Spinal cord (tissue), 9 donors: ENCODE measurements at regions not wholly inside any gene's neighbourhood (a gene's known extent, or its start where the extent isn't known, plus 50 kb on each side); places are given as distances from the start of the nearest gene placed in this dataset.
"Not testable (repeated sequence)": the region's sequence is repeated elsewhere in the genome, so short reads cannot be mapped to it uniquely, and the experiment has no call there.

ENCODE experiments used
- DNase-seq, 6 donors: peaks; one replicate each; pipeline versions ENCODE4 v3.0.0 to v3.0.0-alpha.2; 2013 to 2015; ENCODE audit warnings: low spot score in 6 of 6, low read depth in 4 of 6
- H3K27ac ChIP-seq: one replicate; pipeline ENCODE4 v1.5.1; 2013; ENCODE audit warnings: low read depth, low read length, control low read depth
- H3K27me3 ChIP-seq: one replicate; pipeline ENCODE4 v1.6.1; 2013; ENCODE audit warnings: low read length; ENCODE audit not compliant: control insufficient read depth, insufficient read depth
- H3K36me3 ChIP-seq: one replicate; pipeline ENCODE4 v1.6.1; 2013; ENCODE audit warnings: low read length; ENCODE audit not compliant: control insufficient read depth, insufficient read depth
- H3K4me1 ChIP-seq: one replicate; pipeline ENCODE4 v1.6.1; 2013; ENCODE audit warnings: low read length; ENCODE audit not compliant: control insufficient read depth, insufficient read depth
- H3K4me3 ChIP-seq: one replicate; pipeline ENCODE4 v1.5.1; 2013; ENCODE audit warnings: low read depth, low read length, control low read depth
- H3K9me3 ChIP-seq: one replicate; pipeline ENCODE4 v1.6.1; 2013; ENCODE audit warnings: low read length; ENCODE audit not compliant: control insufficient read depth, insufficient read depth
- WGBS: methylation state at CpG from one replicate; pipeline ENCODE4 v1.1.5; 2013; ENCODE audit warnings: missing lambda C conversion rate; ENCODE audit not compliant: insufficient coverage; 5-methylcytosine and 5-hydroxymethylcytosine counted together
- donor health status: healthy.

GRCh38 chr7:106515321-106515720 lies 145.6 kb downstream of the CCDC71L start:
- Histone ChIP-seq H3K9me3 (no peaks in the 10 kb centered on the region), H3K27me3 (no peaks in the 10 kb centered on the region), H3K4me1 (no peaks in the 10 kb centered on the region), H3K4me3 (no peak overlapping the region), H3K27ac (no peak overlapping the region), H3K36me3 (no peaks in the 10 kb centered on the region)
- WGBS: no CpG with 5 or more reads among the region's 3 CpGs
- no peak for DNase-seq

- Histone ChIP-seq H3K4me1 (no peaks in the 10 kb centered on the region), H3K36me3 (no peaks in the 10 kb centered on the region), H3K9me3 (no peaks in the 10 kb centered on the region), H3K27me3 (no peaks in the 10 kb centered on the region), H3K27ac (no peak overlapping the region), H3K4me3 (no peak overlapping the region)
- DNase-seq: no peak
- no CpG with 5 or more reads among the region's 3 CpGs for WGBS
These were observed 146.1 kb downstream of the CCDC71L start for GRCh38 chr7:106514881-106515280.

GRCh38 chr7:106512217-106512616 lies 148.7 kb downstream of the CCDC71L start:
- WGBS: no CpG with 5 or more reads among the region's 2 CpGs
- Histone ChIP-seq H3K9me3 (no peaks in the 10 kb centered on the region), H3K36me3 (no peaks in the 10 kb centered on the region), H3K27ac (no peak overlapping the region), H3K4me3 (no peak overlapping the region), H3K4me1 (no peaks in the 10 kb centered on the region), H3K27me3 (no peaks in the 10 kb centered on the region)
- no peak for DNase-seq

- Histone ChIP-seq H3K36me3 (no peaks in the 10 kb centered on the region), H3K4me1 (no peaks in the 10 kb centered on the region), H3K4me3 (no peak overlapping the region), H3K27me3 (no peaks in the 10 kb centered on the region), H3K27ac (no peak overlapping the region), H3K9me3 (no peaks in the 10 kb centered on the region)
- no CpG with 5 or more reads among the region's 1 CpG for WGBS
- DNase-seq: no peak
These were observed 156.3 kb downstream of the CCDC71L start for GRCh38 chr7:106504645-106505044.

- Histone ChIP-seq H3K4me3 (no peak overlapping the region), H3K36me3 (no peaks in the 10 kb centered on the region), H3K27me3 (no peaks in the 10 kb centered on the region), H3K9me3 (no peaks in the 10 kb centered on the region), H3K4me1 (no peaks in the 10 kb centered on the region), H3K27ac (no peak overlapping the region)
- 100% methylated on average over 1 of the region's 3 CpGs for WGBS
- DNase-seq: no peak
These were observed 156.8 kb downstream of the CCDC71L start for GRCh38 chr7:106504207-106504606.

GRCh38 chr7:106503626-106504025 lies 157.3 kb downstream of the CCDC71L start:
- Histone ChIP-seq H3K27ac (no peak overlapping the region), H3K9me3 (no peaks in the 10 kb centered on the region), H3K4me1 (no peaks in the 10 kb centered on the region), H3K27me3 (no peaks in the 10 kb centered on the region), H3K4me3 (no peak overlapping the region), H3K36me3 (no peaks in the 10 kb centered on the region)
- no peak for DNase-seq
- WGBS: no CpG with 5 or more reads among the region's 3 CpGs

GRCh38 chr7:106501605-106502580 lies 159.1 kb downstream of the CCDC71L start:
- Histone ChIP-seq H3K4me3 (no peak overlapping the region), H3K36me3 (no peaks in the 10 kb centered on the region), H3K9me3 (no peaks in the 10 kb centered on the region), H3K4me1 (no peaks in the 10 kb centered on the region), H3K27ac (no peak overlapping the region), H3K27me3 (no peaks in the 10 kb centered on the region)
- DNase-seq: no peak
- 56% methylated on average over 3 of the region's 5 CpGs for WGBS

GRCh38 chr7:106499897-106500296 lies 161.1 kb downstream of the CCDC71L start:
- WGBS: 94% methylated on average over 3 of the region's 4 CpGs
- DNase-seq: no peak
- H3K9me3 ChIP-seq: no peaks in the 10 kb centered on the region
- H3K36me3 ChIP-seq: no peaks in the 10 kb centered on the region
- H3K27me3 ChIP-seq: no peaks in the 10 kb centered on the region
- H3K27ac ChIP-seq: no peak overlapping the region
- H3K4me1 ChIP-seq: no peaks in the 10 kb centered on the region
- no peak overlapping the region for H3K4me3 ChIP-seq

GRCh38 chr7:106498005-106498404 lies 163.0 kb downstream of the CCDC71L start:
- no CpG with 5 or more reads among the region's 2 CpGs for WGBS
- not testable (repeated sequence) for H3K36me3 ChIP-seq, H3K4me3 ChIP-seq, DNase-seq, H3K27me3 ChIP-seq, H3K27ac ChIP-seq, H3K4me1 ChIP-seq, H3K9me3 ChIP-seq
